IMR-90 (cell line): ENCODE measurements at regions not wholly inside any gene's neighbourhood (a gene's known extent, or its start where the extent isn't known, plus 50 kb on each side); places are given as distances from the start of the nearest gene placed in this dataset.

Source experiments
- ATAC-seq: fragments of 200-7000 bp; cut with Tn5 transposase; 2 replicates; pipeline ENCODE4 v1.9.1; 2020; ENCODE audit warnings: low read depth, mild to moderate bottlenecking, moderate library complexity
- BruUV-seq: library from RNA; stranded (reverse); fragments of 400-500 nt; replicated peaks from 2 replicates; lab custom pipeline; 2021; lab: Mats Ljungman, UMichigan
- CTCF ChIA-PET: fragments of 300-600 bp; formaldehyde crosslinking; extraction: SDS; loops from one replicate; lab custom pipeline; 2021; ENCODE audit warnings: antibody characterized with exemption; lab: Yijun Ruan, JAX
- POLR2A ChIA-PET: fragments of 300-600 bp; sonication (Branson Sonifier 250); formaldehyde crosslinking; loops from one replicate; lab custom pipeline; 2022; ENCODE audit warnings: antibody characterized with exemption; ENCODE audit not compliant: unreplicated experiment; lab: Charles Lee
- DNase-seq: peaks from one replicate; pipeline ENCODE4 v3.0.0; 2013
- H2AFZ ChIP-seq: replicated peaks from 2 replicates; pipeline ENCODE3; 2013; ENCODE audit warnings: low read length, mild to moderate bottlenecking; ENCODE audit not compliant: poor library complexity
- H2AK5ac ChIP-seq: 2 replicates; pipeline ENCODE4 v1.6.1; 2013; ENCODE audit warnings: low read depth, low read length, inconsistent platforms
- H2AK9ac ChIP-seq: replicated peaks from 2 replicates; pipeline ENCODE3; 2013; ENCODE audit warnings: mild to moderate bottlenecking, low read depth, low read length, moderate library complexity; ENCODE audit not compliant: poor library complexity
- H2BK120ac ChIP-seq: 2 replicates; pipeline ENCODE4 v1.6.1; 2013; ENCODE audit warnings: low read depth, low read length, inconsistent platforms
- H2BK15ac ChIP-seq: 3 replicates; pipeline ENCODE4 v1.6.1; 2013; ENCODE audit warnings: low read depth, low read length, inconsistent platforms
- H2BK20ac ChIP-seq: 2 replicates; pipeline ENCODE4 v1.6.1; 2013; ENCODE audit warnings: low read depth, mild to moderate bottlenecking, inconsistent platforms, low read length, moderate library complexity
- H2BK5ac ChIP-seq: 2 replicates; pipeline ENCODE4 v1.6.1; 2013; ENCODE audit warnings: mild to moderate bottlenecking, low read depth, low read length, inconsistent platforms; ENCODE audit not compliant: poor library complexity, severe bottlenecking
- H3K14ac ChIP-seq: replicated peaks from 2 replicates; pipeline ENCODE4 v1.6.1; 2013; ENCODE audit warnings: low read depth, low read length, inconsistent platforms
- H3K18ac ChIP-seq: 2 replicates; pipeline ENCODE4 v1.6.1; 2013; ENCODE audit warnings: low read depth, low read length, control low read depth
- H3K23ac ChIP-seq: 2 replicates; pipeline ENCODE4 v1.6.1; 2013; ENCODE audit warnings: low read depth, low read length, inconsistent platforms
- H3K27ac ChIP-seq: 2 replicates; pipeline ENCODE4 v1.5.1; 2013; ENCODE audit warnings: mild to moderate bottlenecking, control low read depth, low read length; ENCODE audit not compliant: insufficient read depth
- H3K27me3 ChIP-seq: 2 replicates; pipeline ENCODE4 v1.6.1; 2013; ENCODE audit warnings: low read length; ENCODE audit not compliant: control insufficient read depth, insufficient read depth
- H3K36me3 ChIP-seq: 2 replicates; pipeline ENCODE4 v1.6.1; 2013; ENCODE audit warnings: low read length, mixed read lengths; ENCODE audit not compliant: control insufficient read depth, insufficient read depth
- H3K4ac ChIP-seq: 2 replicates; pipeline ENCODE4 v1.6.1; 2013; ENCODE audit warnings: low read depth, low read length, inconsistent platforms
- H3K4me1 ChIP-seq: 2 replicates; pipeline ENCODE4 v1.6.1; 2013; ENCODE audit warnings: low read length, mixed read lengths; ENCODE audit not compliant: control insufficient read depth, insufficient read depth
- H3K4me2 ChIP-seq: 2 replicates; pipeline ENCODE4 v1.6.1; 2013; ENCODE audit warnings: low read depth, mild to moderate bottlenecking, control low read depth, low read length, moderate library complexity
- H3K4me3 ChIP-seq: 2 replicates; pipeline ENCODE4 v1.5.1; 2013; ENCODE audit warnings: low read depth, mild to moderate bottlenecking, control low read depth, low read length, moderate library complexity; ENCODE audit not compliant: insufficient read depth
- H3K56ac ChIP-seq: 2 replicates; pipeline ENCODE4 v1.6.1; 2013; ENCODE audit warnings: low read length, inconsistent platforms; ENCODE audit not compliant: insufficient read depth; ENCODE audit errors: extremely low read depth
- H3K79me1 ChIP-seq, 2 experiments: 2 replicates each; pipeline ENCODE4 v1.6.1; 2013; ENCODE audit warnings: low read length in 2 of 2, inconsistent platforms in 1 of 2, low read depth in 1 of 2
- H3K9ac ChIP-seq: 2 replicates; pipeline ENCODE4 v1.6.1; 2013; ENCODE audit warnings: low read depth, low read length, control low read depth
- H3K9me1 ChIP-seq: 2 replicates; pipeline ENCODE4 v1.6.1; 2013; ENCODE audit warnings: low read length, inconsistent platforms; ENCODE audit not compliant: insufficient read depth
- H3K9me3 ChIP-seq: 2 replicates; pipeline ENCODE4 v1.6.1; 2013; ENCODE audit warnings: low read length; ENCODE audit not compliant: control insufficient read depth, insufficient read depth
- H4K20me1 ChIP-seq: 2 replicates; pipeline ENCODE4 v1.6.1; 2013; ENCODE audit warnings: low read length, inconsistent platforms; ENCODE audit not compliant: insufficient read depth
- H4K5ac ChIP-seq: 2 replicates; pipeline ENCODE4 v1.6.1; 2013; ENCODE audit warnings: mild to moderate bottlenecking, low read depth, low read length, control low read depth
- H4K8ac ChIP-seq, 2 experiments: 2 replicates each; pipeline ENCODE4 v1.6.1; 2013; ENCODE audit warnings: low read depth in 2 of 2, low read length in 2 of 2, control low read depth in 1 of 2, inconsistent platforms in 1 of 2
- H4K91ac ChIP-seq: 2 replicates; pipeline ENCODE4 v1.6.1; 2013; ENCODE audit warnings: low read depth, low read length, inconsistent platforms; ENCODE audit not compliant: insufficient read depth
- CTCF ChIP-seq: conservative IDR thresholded peaks from 2 replicates; pipeline ENCODE4 v1.5.1; 2012; ENCODE audit warnings: mild to moderate bottlenecking, low read depth, low read length, improper control_type of control experiment
- RAD21 ChIP-seq: IDR thresholded peaks from 2 replicates; pipeline ENCODE4 v1.6.1; 2012; ENCODE audit warnings: low read length, improper control_type of control experiment
- dilution Hi-C: fragments of 300-500 bp; cut with HindIII; formaldehyde crosslinking; loops from one replicate; pipeline ENCODE4 v1.14.3; 2018; ENCODE audit warnings: low sequenced_read_pairs; ENCODE audit not compliant: unreplicated experiment
- in situ Hi-C: fragments of 300-500 bp; cut with MboI; formaldehyde crosslinking; loops from 3 replicates; pipeline ENCODE4 v1.14.3; 2019; ENCODE audit warnings: low sequenced_read_pairs, inconsistent platforms, mixed read lengths
- intact Hi-C: fragments of 100-400 bp; cut with micrococcal nuclease; formaldehyde crosslinking; loops from 2 replicates; pipeline ENCODE4 v1.10.0; 2022
- TF ChIP-seq, protein P1 (sequence below): fragments of 150-350 bp; IDR thresholded peaks from 2 replicates; pipeline ENCODE4 v1.6.1; 2016; ENCODE audit warnings: low read depth, mild to moderate bottlenecking, low read length, moderate library complexity, borderline replicate concordance
- TF ChIP-seq, protein P2 (sequence below): fragments of 150-350 bp; IDR thresholded peaks from 2 replicates; pipeline ENCODE4 v1.6.1; 2017; ENCODE audit warnings: mild to moderate bottlenecking, antibody characterized with exemption, low read length, low read depth

DNA sequence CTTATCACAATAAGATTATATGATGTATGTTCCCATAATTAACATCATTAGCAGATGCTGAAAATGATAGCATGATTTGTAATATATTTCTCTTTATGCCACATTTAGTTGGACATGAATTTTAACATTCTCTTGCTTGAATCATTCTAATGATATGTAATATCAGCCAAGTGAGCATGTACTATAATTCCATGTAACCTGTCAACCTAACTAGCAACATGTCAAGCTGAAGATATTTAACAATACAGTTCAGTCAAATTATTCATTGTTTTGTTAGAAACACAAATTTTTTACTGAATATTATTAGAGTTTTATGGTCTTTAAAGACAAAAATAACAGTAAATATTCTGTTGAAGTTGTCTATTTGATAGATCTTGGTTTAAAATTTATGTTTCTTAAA, 920.4 kb upstream of the PCDH10 start:
- Histone ChIP-seq H2AFZ (no peak overlapping the region), H3K4me1 (no peaks in the 10 kb centered on the region), H4K5ac (no peak overlapping the region), H3K9me3 (0 out of 2 replicates have a peak, but pooled peaks cover 2% of the 10 kb centered on the region), H4K91ac (no peak overlapping the region), H2BK20ac (no peak overlapping the region), H2AK5ac (no peak overlapping the region), H3K4me3 (no peak overlapping the region), H3K9ac (no peak overlapping the region), H3K9me1 (no peaks in the 10 kb centered on the region), H4K20me1 (no peaks in the 10 kb centered on the region), H3K18ac (no peak overlapping the region), H3K27ac (no peak overlapping the region), H4K8ac (no peak overlapping the region), H3K14ac (no peak overlapping the region), H3K27me3 (no peaks in the 10 kb centered on the region), H2BK120ac (no peak overlapping the region), H3K56ac (no peak overlapping the region), H3K4me2 (no peak overlapping the region), H2BK15ac (no peak overlapping the region), H3K23ac (no peak overlapping the region), H3K4ac (no peak overlapping the region), H2BK5ac (no peak overlapping the region), H3K79me1 (no peaks in the 10 kb centered on the region), H2AK9ac (no peak overlapping the region), H3K36me3 (no peaks in the 10 kb centered on the region)
- DNase-seq (no peak), ATAC-seq (no peak)
- TF ChIP-seq CTCF (no peak), RAD21 (no peak)
- TF ChIP-seq, protein P1, sequence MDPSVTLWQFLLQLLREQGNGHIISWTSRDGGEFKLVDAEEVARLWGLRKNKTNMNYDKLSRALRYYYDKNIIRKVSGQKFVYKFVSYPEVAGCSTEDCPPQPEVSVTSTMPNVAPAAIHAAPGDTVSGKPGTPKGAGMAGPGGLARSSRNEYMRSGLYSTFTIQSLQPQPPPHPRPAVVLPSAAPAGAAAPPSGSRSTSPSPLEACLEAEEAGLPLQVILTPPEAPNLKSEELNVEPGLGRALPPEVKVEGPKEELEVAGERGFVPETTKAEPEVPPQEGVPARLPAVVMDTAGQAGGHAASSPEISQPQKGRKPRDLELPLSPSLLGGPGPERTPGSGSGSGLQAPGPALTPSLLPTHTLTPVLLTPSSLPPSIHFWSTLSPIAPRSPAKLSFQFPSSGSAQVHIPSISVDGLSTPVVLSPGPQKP, result no peak
- TF ChIP-seq, protein P2, sequence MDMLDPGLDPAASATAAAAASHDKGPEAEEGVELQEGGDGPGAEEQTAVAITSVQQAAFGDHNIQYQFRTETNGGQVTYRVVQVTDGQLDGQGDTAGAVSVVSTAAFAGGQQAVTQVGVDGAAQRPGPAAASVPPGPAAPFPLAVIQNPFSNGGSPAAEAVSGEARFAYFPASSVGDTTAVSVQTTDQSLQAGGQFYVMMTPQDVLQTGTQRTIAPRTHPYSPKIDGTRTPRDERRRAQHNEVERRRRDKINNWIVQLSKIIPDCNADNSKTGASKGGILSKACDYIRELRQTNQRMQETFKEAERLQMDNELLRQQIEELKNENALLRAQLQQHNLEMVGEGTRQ, result no peak
- intact Hi-C loops (no loop called here), in situ Hi-C loops (no loop called here), dilution Hi-C loops (no loop called here)
- no TSS peak for BruUV-seq
- POLR2A ChIA-PET, result no interaction called here
- CTCF ChIA-PET, result no interaction called here
